ENCODE measurements at regions not wholly inside any gene's neighbourhood (a gene's known extent, or its start where the extent isn't known, plus 50 kb on each side); places are given as distances from the start of the nearest gene placed in this dataset.

- TF ChIP-seq CTCF (IDR thresholded peaks at IDR 0.05; ENCODE audit: unreplicated experiment), result no peak
- no peak overlapping the region for H3K4me3 Mint-ChIP-seq (ENCODE audit: low read depth)
- H3K36me3 Mint-ChIP-seq (ENCODE audit: insufficient read depth), result no peaks in the 10 kb centered on the region
- no peaks in the 10 kb centered on the region for H3K9me3 Mint-ChIP-seq (ENCODE audit: low read depth)
- no peak for DNase-seq (ENCODE audit: low spot score, unreplicated experiment)
- H3K27me3 Mint-ChIP-seq, result no peaks in the 10 kb centered on the region
- no peak overlapping the region for H3K27ac Mint-ChIP-seq
- peaks cover 1% of the 10 kb centered on the region for H3K4me1 Mint-ChIP-seq (ENCODE audit: low read depth)
Observed at GRCh38 chr4:82139287-82139686, 234.5 kb downstream of the HNRNPD start.

- Mint-ChIP-seq H3K9me3 (ENCODE audit: low read depth) (no peaks in the 10 kb centered on the region), H3K4me1 (ENCODE audit: low read depth) (no peaks in the 10 kb centered on the region), H3K27me3 (no peaks in the 10 kb centered on the region), H3K36me3 (ENCODE audit: insufficient read depth) (no peaks in the 10 kb centered on the region), H3K4me3 (ENCODE audit: low read depth) (no peak overlapping the region), H3K27ac (no peak overlapping the region)
- no peak for TF ChIP-seq CTCF (IDR thresholded peaks at IDR 0.05; ENCODE audit: unreplicated experiment)
- DNase-seq (ENCODE audit: low spot score, unreplicated experiment), result no peak
Observed at GRCh38 chr4:82138374-82138773, 235.4 kb downstream of the HNRNPD start.

GRCh38 chr4:82136161-82136801, 237.5 kb downstream of the HNRNPD start:
- no peak for TF ChIP-seq CTCF (IDR thresholded peaks at IDR 0.05; ENCODE audit: unreplicated experiment)
- no peaks in the 10 kb centered on the region for H3K27me3 Mint-ChIP-seq
- no peaks in the 10 kb centered on the region for H3K9me3 Mint-ChIP-seq (ENCODE audit: low read depth)
- no peaks in the 10 kb centered on the region for H3K36me3 Mint-ChIP-seq (ENCODE audit: insufficient read depth)
- H3K4me1 Mint-ChIP-seq (ENCODE audit: low read depth), result no peaks in the 10 kb centered on the region
- H3K27ac Mint-ChIP-seq, result no peak overlapping the region
- no peak for DNase-seq (ENCODE audit: low spot score, unreplicated experiment)
- no peak overlapping the region for H3K4me3 Mint-ChIP-seq (ENCODE audit: low read depth)

- H3K27me3 Mint-ChIP-seq, result no peaks in the 10 kb centered on the region
- peaks cover 4% of the 10 kb centered on the region for H3K9me3 Mint-ChIP-seq (ENCODE audit: low read depth)
- DNase-seq (ENCODE audit: low spot score, unreplicated experiment), result no peak
- H3K36me3 Mint-ChIP-seq (ENCODE audit: insufficient read depth), result no peaks in the 10 kb centered on the region
- no peak overlapping the region for H3K27ac Mint-ChIP-seq
- H3K4me3 Mint-ChIP-seq (ENCODE audit: low read depth), result no peak overlapping the region
- H3K4me1 Mint-ChIP-seq (ENCODE audit: low read depth), result peaks cover 5% of the 10 kb centered on the region
- TF ChIP-seq CTCF (IDR thresholded peaks at IDR 0.05; ENCODE audit: unreplicated experiment), result no peak
Observed at GRCh38 chr4:82128355-82128754, 245.4 kb downstream of the HNRNPD start.

GRCh38 chr4:82126512-82127040, 247.2 kb downstream of the HNRNPD start:
- H3K4me3 Mint-ChIP-seq (ENCODE audit: low read depth), result no peak overlapping the region
- no peaks in the 10 kb centered on the region for H3K36me3 Mint-ChIP-seq (ENCODE audit: insufficient read depth)
- no peak for TF ChIP-seq CTCF (IDR thresholded peaks at IDR 0.05; ENCODE audit: unreplicated experiment)
- no peak for DNase-seq (ENCODE audit: low spot score, unreplicated experiment)
- no peaks in the 10 kb centered on the region for H3K27me3 Mint-ChIP-seq
- H3K4me1 Mint-ChIP-seq (ENCODE audit: low read depth), result peaks cover 5% of the 10 kb centered on the region
- H3K9me3 Mint-ChIP-seq (ENCODE audit: low read depth), result peaks cover 4% of the 10 kb centered on the region
- no peak overlapping the region for H3K27ac Mint-ChIP-seq
